HEK293 (cell line): ENCODE measurements at regions not wholly inside any gene's neighbourhood (a gene's known extent, or its start where the extent isn't known, plus 50 kb on each side); places are given as distances from the start of the nearest gene placed in this dataset.

Experiments used
- CTCF ChIP-seq: fragments of 450-650 bp; formaldehyde crosslinking; IDR thresholded peaks from 2 replicates; pipeline ENCODE4 v1.5.1; 2016; ENCODE audit warnings: missing biosample characterization, missing genetic modification characterization
- ZEB2 ChIP-seq: fragments of 450-650 bp; formaldehyde crosslinking; IDR thresholded peaks from 2 replicates; pipeline ENCODE4 v1.5.1; 2016; ENCODE audit warnings: missing biosample characterization, missing genetic modification characterization
- ZNF121 ChIP-seq: fragments of 450-650 bp; formaldehyde crosslinking; IDR thresholded peaks from 2 replicates; pipeline ENCODE4 v1.5.1; 2016; ENCODE audit warnings: missing biosample characterization, missing genetic modification characterization
- ZNF398 ChIP-seq: fragments of 450-650 bp; formaldehyde crosslinking; IDR thresholded peaks from 2 replicates; pipeline ENCODE4 v1.5.1; 2017; ENCODE audit warnings: missing biosample characterization, missing genetic modification characterization
- ZNF510 ChIP-seq: fragments of 450-650 bp; formaldehyde crosslinking; IDR thresholded peaks from 2 replicates; pipeline ENCODE4 v1.5.1; 2018; ENCODE audit warnings: mild to moderate bottlenecking, missing genetic modification characterization, missing biosample characterization; ENCODE audit not compliant: insufficient replicate concordance
- ZNF837 ChIP-seq: fragments of 450-650 bp; formaldehyde crosslinking; IDR thresholded peaks from 2 replicates; pipeline ENCODE4 v1.5.1; 2016; ENCODE audit warnings: missing biosample characterization, missing genetic modification characterization
- ZNF843 ChIP-seq: fragments of 450-650 bp; formaldehyde crosslinking; IDR thresholded peaks from 2 replicates; pipeline ENCODE4 v1.5.1; 2016; ENCODE audit warnings: missing biosample characterization, missing genetic modification characterization

DNA sequence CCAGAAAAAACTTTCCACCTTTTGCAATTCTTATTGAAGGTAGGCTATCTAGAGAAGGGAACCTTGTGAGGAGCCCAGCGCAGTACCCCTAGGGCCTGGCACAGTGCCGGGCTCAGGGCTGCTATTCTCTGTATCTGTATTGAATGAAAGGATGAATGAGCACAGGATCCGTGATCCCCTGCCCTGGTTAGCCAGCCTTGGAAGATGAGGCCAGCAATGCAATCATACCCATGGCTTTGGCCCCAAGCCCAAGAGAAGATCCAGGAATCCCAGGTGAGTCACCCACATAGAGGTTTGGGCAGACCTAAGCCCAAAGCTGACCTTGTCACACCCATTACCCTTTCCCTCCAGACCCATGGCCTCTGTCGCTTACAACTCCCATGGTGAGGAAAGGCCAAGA, 92.5 kb upstream of the CD82 start:
- TF ChIP-seq CTCF (tag by site-specific recombination) (no peak), ZNF837 (tag by site-specific recombination) (no peak), ZNF510 (tag by site-specific recombination) (no peak), ZNF843 (tag by site-specific recombination) (no peak), ZNF398 (tag by site-specific recombination) (no peak), ZNF121 (tag by site-specific recombination) (no peak), ZEB2 (tag by site-specific recombination) (no peak)
